IPS-18c (cell line): ENCODE measurements at regions not wholly inside any gene's neighbourhood (a gene's known extent, or its start where the extent isn't known, plus 50 kb on each side); places are given as distances from the start of the nearest gene placed in this dataset.

ENCODE experiments used
- H3K4me3 ChIP-seq: 2 replicates; pipeline ENCODE4 v1.7.0; 2013; ENCODE audit warnings: low read depth, mild to moderate bottlenecking, low read length, moderate library complexity; ENCODE audit not compliant: insufficient read depth
- H3K9me3 ChIP-seq: one replicate; pipeline ENCODE4 v1.6.1; 2013; ENCODE audit warnings: mild to moderate bottlenecking, low read length, moderate library complexity; ENCODE audit not compliant: control insufficient read depth, insufficient read depth

DNA sequence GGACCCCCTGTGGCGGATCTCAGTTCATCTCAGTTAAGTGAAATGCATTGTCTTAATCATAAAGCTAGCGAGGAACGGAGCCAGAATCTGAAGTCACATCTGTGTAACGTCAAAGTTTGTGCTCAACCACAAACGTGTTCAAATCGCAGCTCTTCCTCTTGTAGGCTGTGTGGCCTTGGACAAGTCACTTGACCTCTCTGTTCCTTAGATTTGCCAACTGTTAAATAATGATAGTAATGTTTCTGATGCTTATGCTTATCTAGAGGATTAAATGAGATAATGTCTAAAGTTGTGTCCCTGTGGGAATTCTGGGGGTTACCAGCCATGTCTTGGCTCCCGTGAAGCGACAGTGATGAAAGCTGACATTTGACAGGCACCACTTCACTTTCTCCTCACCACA is 69.2 kb upstream of the NEURL1B start:
- Histone ChIP-seq H3K4me3 (no peak overlapping the region), H3K9me3 (peaks cover 2% of the 10 kb centered on the region)

DNA sequence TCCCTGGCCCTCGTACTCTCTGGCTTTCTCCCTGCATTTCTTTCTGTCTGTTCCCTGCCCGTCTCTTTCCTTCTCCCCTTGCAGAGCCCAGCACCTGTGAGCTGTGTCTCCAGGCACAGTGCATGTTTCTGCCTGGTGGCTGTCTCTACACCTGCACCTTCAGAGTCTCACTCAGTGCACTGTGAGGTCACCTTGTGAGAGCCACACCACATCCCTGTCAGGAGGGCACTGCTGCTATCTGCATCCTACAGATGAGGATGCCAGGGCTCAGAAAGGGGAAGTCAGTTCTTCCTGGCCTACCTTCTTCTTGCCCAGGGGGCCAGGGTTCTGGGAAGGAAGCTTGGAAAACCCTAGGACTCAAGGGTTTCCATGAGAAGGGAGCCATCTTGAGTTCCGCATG is 69.7 kb upstream of the NEURL1B start:
- Histone ChIP-seq H3K4me3 (no peak overlapping the region), H3K9me3 (peaks cover 2% of the 10 kb centered on the region)

DNA sequence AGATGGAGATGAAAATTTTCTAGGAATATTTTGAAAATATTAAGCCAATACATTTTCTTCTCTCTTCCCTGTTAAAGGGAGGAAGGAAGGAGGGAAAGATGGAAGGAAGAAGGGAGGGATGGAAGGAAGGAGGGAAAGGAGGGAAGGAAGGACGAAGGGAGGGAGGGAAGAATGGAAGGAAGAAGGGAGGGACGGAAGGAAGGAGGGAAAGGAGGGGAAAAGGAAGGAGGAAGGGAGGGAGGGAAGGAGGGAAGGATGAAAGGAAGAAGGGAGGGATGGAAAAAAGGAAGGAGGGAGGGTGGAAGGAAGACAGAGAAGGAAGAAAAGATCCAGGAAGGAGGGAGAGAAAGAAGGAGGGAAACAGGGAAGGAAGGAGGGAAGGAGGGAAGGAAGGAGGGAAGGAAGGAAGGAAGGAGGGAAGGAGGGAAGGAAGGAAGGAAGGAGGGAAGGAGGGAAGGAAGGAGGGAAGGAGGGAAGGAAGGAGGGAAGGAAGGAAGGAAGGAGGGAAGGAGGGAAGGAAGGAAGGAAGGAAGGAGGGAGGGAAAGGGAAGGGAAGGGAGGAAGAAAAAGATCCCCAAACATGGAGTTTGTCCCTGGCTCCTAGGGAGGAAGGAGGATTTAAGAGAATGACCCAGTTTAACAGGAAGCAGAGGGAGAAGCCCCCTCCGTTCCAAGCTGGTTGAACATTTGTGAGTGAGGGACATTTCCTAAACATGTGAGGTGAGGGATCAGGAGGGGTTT is 70.3 kb upstream of the NEURL1B start:
- peaks cover 2% of the 10 kb centered on the region for H3K9me3 ChIP-seq
- no peak overlapping the region for H3K4me3 ChIP-seq

DNA sequence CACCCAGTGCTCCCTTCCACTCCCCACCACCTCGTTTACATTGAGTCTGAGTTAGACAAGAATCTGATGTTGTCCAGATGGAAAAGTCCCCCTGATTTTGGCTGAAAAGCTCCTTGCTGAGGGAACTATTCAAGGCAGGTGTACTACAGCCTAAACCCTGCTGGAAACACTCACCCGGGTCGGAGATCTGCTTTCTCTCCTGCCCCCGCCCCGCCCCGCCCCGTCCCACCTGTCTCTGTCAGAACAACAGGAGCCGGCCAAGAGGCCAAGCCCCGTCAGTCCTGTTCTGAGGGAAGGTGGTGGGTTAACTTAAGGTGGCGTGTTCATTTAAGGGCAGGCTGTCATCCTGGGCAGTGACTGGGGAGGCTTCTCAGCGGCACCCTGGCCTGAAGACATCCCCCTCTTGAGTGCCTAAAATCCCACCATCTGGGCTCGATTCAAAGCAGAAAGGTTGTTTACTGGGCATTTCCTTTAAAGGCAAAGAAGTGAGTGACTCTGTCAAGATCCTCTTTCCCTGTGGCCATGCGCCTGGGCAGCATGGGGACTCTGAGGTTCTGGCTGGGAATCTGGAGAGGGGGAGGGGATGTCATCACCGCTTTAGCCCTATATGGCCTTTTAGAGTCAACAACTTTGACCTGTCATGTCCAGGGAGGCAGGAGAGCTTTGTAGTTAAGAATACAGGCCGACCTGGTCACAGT is 71.1 kb upstream of the NEURL1B start:
- H3K9me3 ChIP-seq: peaks cover 2% of the 10 kb centered on the region
- H3K4me3 ChIP-seq: no peak overlapping the region

DNA sequence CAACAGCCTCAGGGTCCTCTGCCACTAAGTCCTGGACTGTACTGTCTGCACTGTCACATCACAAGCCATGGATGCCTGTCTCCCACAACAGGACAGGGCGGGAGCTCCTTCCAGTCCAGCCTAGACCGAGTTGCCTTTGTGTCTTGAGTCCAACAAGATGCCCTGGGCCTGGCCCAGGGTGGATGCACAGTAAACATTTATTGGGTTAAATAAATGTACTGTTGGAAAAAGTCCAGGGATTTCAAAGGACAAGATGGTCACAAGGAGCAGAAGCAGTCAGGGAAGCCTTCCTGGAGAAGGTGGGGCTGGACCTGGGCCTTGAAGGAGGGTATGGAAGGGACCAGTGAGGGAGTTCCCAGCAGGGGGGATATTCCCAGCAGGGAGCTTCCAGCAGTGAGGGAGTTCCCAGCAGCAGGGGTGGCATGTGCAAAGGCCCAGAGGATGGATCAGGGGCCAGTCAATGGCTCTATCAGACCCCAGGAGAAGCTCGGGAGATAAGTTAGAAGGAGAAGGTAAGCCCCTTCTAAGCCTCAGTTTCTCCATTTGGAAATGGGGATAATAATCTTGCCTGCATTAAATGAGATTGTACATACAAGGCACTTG is 72.7 kb upstream of the NEURL1B start:
- H3K4me3 ChIP-seq: no peak overlapping the region
- H3K9me3 ChIP-seq: peaks cover 6% of the 10 kb centered on the region

DNA sequence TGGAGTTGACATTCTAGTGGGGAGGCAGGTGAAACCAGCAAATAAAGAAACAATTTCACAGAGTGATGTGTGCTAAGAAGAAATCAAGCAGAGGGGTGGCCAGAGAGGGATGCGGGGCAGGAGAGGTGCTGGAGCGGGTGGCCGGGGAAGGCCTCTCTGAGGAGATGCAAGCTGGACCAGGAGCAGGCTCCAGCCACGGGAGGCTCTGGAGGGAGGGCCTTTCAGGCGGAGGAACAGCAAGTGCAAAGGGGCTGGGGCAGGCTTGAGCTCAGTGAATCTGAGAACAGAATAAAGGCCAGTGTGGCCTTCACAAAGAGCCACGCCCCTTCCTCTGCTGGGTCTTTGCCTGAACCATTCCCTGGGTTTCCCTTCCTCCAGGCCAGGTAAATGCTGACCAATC is 73.2 kb upstream of the NEURL1B start:
- H3K9me3 ChIP-seq: peaks cover 6% of the 10 kb centered on the region
- no peak overlapping the region for H3K4me3 ChIP-seq

DNA sequence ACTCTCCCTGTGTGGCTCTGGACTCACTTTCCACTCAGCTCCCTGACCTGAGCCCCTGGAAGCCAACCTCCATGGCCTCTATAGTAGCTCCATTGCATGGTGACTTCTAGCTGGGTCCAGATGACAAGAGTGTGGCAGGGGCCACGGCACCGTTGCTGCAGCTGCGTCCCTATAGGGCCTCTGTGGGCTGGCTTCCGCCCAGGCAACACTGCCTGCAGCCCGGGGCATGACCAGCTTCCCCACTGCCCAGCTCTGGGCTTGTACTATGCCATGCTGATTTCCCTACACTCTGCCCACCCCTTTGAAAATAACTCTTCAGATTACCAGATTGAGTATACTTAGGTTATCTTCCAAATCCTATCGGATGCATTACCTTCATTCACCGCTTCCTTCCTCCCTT is 73.8 kb upstream of the NEURL1B start:
- Histone ChIP-seq H3K9me3 (peaks cover 6% of the 10 kb centered on the region), H3K4me3 (no peak overlapping the region)

DNA sequence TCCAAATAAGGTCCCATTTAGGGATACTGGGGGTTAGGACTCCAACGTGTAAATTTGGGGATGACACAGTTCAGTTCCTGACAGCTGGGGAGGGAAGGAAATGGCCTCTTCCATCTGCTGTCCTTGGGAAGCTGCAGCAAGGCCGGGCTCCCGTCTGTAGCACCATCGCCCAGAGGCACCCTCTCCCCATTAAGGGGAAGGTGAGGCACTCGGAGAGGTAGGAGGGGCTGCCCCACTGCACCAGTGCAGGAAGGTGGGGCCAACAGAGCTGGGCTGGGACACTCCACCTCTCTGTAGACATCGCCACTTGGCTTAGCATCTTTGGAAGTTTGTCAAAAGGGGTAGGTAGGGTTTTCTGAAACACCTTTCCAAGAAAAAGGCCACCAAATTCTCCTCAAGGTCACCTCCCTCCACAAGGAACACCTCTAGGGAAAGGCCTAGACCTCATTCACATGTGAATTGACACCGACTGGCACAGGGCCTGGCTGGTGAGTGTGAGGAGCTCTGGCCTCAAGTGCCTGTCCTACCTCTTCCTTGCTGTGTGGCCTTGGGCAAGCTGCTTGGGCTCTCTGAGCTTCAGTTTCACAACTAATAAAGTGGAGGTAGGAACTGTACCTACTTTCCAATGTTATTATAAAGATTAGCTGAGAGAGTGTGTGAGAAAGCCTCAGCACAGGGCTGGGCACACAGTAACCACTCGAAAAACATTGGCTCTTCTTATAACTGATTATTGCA is 75.0 kb upstream of the NEURL1B start:
- Histone ChIP-seq H3K4me3 (no peak overlapping the region), H3K9me3 (peaks cover 6% of the 10 kb centered on the region)

DNA sequence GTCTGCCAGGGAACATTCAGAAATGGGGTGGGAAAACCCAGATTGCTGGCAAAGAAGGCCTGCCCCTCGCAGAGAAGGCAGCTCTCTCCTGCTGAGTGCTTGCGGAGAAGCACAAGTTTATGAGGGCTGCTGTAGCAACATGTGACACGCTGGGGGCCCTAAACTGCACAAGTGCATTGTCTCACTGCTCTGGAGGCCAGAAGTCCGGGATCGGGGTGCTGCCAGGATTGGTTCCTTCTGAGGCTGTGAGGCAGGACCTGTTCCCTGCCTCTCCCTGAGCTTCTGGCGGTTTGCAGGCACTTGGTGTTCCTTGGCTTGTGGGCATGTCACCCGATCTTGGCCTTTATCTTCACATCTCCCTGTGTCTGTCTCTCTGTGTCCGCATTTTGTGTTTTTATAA is 75.6 kb upstream of the NEURL1B start:
- Histone ChIP-seq H3K9me3 (peaks cover 6% of the 10 kb centered on the region), H3K4me3 (no peak overlapping the region)

DNA sequence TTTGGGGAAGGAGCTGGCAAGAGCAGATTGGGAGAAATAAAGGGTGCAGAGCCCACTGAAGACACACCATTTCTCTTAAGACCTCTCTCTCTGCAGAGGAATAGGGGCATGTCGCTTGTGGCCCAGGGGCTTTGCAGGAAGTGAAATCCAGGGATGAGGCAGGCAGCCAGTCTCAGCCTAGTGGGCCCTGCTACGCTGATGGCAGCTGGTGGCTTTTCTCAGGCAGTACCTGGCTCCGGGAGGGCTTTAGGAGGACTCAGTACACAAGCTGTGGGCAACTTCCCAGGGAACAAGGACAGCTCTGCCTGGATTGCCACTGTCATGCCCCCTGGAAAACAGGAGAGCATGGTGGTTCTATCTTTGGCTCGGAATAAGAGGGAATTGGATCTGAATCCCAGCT is 76.2 kb upstream of the NEURL1B start:
- peaks cover 6% of the 10 kb centered on the region for H3K9me3 ChIP-seq

DNA sequence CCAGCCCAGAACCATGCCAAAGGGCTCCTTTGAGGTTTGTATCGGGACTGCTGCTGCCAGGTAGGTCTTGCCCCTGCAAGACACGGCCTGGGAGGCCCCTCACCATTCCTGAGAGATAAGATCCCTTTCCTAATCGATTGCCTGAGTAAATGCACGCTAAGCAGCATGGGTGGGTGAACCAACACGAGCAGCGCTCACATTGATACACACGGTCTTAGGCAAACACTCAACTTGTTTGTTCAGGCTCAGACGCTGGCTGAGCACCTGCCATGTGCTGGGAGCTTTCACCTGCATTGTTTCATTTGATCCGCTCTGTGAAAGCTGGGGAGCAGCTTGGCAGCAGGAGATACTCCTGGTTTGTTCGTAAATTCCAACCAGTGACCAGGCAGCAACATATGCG is 76.9 kb upstream of the NEURL1B start:
- Histone ChIP-seq H3K9me3 (peaks cover 6% of the 10 kb centered on the region), H3K4me3 (no peak overlapping the region)

More for the DNA sequence above, 76.2 kb upstream of the NEURL1B start:
- H3K4me3 ChIP-seq: no peak overlapping the region

DNA sequence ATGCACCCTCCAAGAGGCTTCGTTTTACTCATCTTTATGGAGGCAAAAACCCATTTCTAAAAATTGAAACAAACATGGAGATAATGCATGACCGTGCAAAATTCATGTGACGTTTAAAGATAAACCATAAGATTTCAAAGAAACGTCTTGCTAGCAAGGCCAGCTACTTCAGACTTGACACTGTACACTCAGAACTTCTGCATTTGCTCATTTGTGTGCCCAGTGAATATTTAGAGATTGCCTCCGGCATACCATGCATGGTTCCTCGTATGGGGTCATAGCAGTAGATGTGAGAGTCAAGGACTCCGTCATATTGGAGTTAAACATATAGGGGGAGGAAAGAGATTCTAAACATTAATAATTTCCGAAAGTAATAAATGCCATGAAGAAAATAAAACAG is 78.6 kb upstream of the NEURL1B start:
- Histone ChIP-seq H3K4me3 (no peak overlapping the region), H3K9me3 (peaks cover 4% of the 10 kb centered on the region)

DNA sequence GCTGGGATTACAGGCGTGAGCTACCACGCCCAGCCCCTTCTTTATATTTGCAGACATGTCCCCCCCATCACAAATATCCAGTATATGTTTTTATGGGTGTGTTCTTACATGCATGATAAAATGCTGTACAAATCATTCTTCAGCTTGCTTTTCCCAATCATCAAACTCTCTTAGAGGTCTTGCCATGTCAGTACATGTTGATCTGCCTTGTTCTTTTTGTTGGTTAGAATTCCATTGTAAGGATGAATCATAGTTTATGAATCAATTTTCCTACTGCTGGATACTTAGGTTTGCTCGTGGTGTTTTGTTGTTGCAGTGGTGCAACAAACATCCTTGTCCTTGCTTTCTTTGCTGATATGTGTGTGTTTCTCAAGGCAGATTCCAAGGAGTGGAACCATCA is 79.9 kb upstream of the NEURL1B start:
- H3K9me3 ChIP-seq: peaks cover 4% of the 10 kb centered on the region
- H3K4me3 ChIP-seq: no peak overlapping the region

DNA sequence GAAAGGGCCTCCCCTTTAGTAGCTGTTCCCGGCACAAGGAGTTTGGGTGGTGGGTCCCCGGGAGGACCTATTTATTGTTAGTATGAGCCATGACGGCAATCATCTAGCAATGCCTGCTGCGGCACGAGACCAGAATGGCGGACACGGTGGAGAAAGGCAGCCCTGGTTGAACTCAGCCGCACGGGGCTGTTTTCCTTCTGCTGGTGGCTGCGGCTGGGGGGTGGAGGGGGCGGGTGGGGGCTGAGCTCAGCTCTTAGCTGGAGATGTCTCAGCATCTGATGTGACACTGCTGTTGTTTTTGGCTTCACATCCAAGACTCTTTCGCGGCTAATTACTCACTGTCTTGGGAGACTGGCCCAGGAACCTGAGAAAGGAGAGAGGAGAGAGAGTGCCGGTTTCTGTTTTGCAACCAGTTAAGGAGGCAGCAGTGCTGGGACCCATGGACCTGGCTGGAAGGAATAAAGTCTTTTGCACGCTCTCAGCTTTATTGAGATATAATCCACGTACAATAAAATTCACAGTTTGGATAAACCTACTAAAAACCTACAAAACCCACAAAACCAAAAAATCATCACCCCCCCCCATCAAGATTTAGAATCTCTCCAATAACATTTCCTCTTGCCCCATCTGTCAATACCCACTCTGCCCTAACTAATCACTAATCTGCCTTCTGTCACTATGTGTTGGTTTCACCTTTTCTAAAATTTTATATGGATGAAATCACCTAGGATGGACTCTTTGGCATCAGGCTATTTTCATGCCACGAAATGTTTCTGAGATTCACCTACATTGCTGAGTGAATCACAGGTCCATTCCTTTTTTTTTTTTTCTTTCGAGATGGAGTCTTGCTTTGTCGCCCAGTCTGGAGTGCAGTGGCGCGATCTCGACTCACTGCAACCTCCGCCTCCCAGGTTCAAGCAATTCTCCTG is 81.8 kb upstream of the NEURL1B start:
- Histone ChIP-seq H3K9me3 (peaks cover 4% of the 10 kb centered on the region), H3K4me3 (no peak overlapping the region)

DNA sequence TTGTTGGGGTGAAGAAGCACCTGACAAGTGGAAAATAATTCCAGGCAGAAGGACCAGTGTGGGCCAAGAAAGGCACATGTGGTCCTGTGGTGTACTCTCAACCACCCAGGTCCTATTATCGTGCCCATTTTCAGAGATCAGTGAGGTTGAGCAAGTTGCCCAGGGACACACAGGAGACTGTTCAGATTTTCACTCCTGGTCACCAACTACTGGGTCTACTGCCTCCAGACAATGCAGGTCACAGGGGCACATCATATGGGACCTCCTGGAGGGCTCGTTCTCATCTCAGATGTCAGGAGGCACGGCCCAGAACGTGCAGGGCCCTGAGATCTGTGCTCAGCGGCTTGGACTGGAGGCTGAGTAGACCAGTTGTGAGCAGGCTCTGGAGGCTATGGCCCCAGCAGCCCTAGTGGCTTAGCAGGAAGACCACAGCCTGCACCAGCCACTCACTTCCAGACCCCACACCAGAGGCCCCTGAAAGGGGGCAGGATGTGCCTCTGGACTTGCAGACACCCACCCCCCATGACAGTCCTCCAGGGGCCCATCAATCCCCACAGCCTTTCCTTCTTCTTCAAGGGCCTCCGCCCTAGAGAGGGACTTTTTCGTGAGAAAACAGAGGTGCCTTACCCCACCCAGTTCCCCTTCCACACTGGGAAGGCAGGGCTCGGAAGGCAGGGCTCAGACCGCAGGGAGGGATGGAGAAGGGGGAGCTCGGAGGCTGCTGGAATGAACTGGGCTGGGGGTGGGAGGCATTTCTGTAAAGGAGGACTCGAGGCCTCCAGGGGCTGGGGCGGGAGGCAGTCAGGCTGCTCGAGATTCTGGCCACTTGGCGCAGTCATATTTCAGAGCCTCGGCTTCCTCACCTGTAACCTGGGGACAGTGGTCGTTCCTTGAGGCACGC is 82.7 kb upstream of the NEURL1B start:
- Histone ChIP-seq H3K9me3 (no peaks in the 10 kb centered on the region), H3K4me3 (no peak overlapping the region)

DNA sequence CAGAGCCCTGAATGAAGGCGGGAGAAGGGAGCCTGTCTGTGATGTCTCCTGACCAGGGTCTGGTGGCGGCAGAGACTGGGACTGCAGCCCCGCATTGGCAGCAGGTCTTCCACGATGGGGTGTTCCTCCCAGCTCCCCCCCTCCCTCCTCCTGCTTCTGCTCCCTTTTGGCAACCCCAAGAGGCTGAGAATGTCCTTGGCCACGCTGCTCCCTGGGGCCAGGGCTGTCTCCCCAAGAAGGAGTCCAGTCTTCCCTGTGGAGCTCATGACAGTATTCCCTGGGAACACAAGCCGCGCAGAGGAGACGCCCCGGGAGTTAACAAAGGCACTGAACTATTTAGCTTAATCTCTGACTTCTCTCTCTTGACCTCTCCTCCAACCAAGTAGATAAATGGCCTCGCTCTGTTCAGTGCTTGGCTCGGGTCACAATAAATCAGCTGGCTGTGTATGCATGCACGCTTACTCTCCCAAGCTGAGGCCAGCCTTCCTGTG is 84.0 kb upstream of the NEURL1B start:
- Histone ChIP-seq H3K9me3 (no peaks in the 10 kb centered on the region), H3K4me3 (no peak overlapping the region)
